Liver (tissue), 3 donors: ENCODE measurements at regions not wholly inside any gene's neighbourhood (a gene's known extent, or its start where the extent isn't known, plus 50 kb on each side); places are given as distances from the start of the nearest gene placed in this dataset.

Experiments
- GABPA ChIP-seq, 2 donors: IDR thresholded peaks in 1 of 2; conservative IDR thresholded peaks in 1 of 2; 2 replicates each; pipeline ENCODE4 v1.6.1; 2016; ENCODE audit warnings: antibody characterized with exemption in 2 of 2, mild to moderate bottlenecking in 1 of 2, moderate library complexity in 1 of 2
- HNF4G ChIP-seq: IDR thresholded peaks from 2 replicates; pipeline ENCODE4 v1.6.1; 2016; ENCODE audit warnings: antibody characterized with exemption
- JUND ChIP-seq, 2 donors: IDR thresholded peaks; 2 replicates each; pipeline ENCODE4 v1.6.1; 2016; ENCODE audit warnings: antibody characterized with exemption in 2 of 2
- RXRA ChIP-seq, 2 donors: IDR thresholded peaks; 2 replicates each; pipeline ENCODE4 v1.6.1; 2017 to 2018; ENCODE audit warnings: antibody characterized with exemption in 2 of 2, mild to moderate bottlenecking in 1 of 2
- TAF1 ChIP-seq: conservative IDR thresholded peaks from 2 replicates; pipeline ENCODE4 v1.6.1; 2016; ENCODE audit warnings: antibody characterized with exemption, mild to moderate bottlenecking
- TF ChIP-seq, protein P1 (sequence below): IDR thresholded peaks from 2 replicates; pipeline ENCODE4 v1.6.1; 2016; ENCODE audit warnings: antibody characterized with exemption
- TF ChIP-seq, protein P2 (sequence below): fragments of 150-350 bp; IDR thresholded peaks from 2 replicates; pipeline ENCODE4 v1.5.1; 2017; ENCODE audit warnings: improper control_type of control experiment, low read depth, low read length; ENCODE audit not compliant: missing input control
- TF ChIP-seq, protein P3 (sequence below): IDR thresholded peaks from 2 replicates; pipeline ENCODE4 v1.6.1; 2016; ENCODE audit warnings: antibody characterized with exemption, mild to moderate bottlenecking
- TF ChIP-seq, protein P4 (sequence below): IDR thresholded peaks from 2 replicates; pipeline ENCODE4 v1.6.1; 2016; ENCODE audit warnings: antibody characterized with exemption
- donor health status: healthy.
- donor health status: healthy.

DNA sequence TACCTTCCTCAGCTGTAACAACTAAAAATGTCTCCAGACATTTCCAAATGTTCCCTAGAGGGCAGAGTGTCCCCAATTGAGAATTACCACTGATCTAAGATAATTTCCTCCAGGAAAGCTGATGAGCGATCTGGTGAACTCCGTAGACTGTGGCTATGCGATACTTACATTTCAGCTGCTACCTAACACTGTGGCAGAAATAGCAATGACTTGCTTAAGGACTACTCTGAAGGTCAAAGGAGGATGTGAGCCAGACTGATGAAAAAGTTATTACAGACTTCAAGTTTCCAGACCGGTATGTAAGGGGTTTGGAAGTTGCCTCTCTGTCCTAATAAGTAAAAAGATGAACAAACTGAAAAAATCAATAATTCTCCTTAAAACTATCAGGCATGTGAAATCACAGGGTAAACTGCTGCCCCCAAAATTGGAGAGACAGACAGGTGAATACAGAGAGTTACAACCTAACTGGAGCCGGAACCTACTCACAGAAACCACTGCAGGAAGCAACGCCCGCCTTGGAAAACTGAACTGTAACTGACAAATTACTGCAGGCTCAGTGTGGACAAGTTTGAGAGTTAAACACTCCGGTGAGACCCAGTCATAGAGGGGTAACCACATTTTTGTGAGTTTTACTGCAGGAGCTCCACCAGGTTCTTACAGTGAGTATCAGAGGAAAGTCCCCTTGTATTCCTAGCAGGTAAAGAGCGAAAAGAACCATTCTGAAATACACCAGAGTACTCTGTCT is 60.0 kb upstream of the PARP11 start:
- TF ChIP-seq, protein P1, sequence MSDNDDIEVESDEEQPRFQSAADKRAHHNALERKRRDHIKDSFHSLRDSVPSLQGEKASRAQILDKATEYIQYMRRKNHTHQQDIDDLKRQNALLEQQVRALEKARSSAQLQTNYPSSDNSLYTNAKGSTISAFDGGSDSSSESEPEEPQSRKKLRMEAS, result no peak
- TF ChIP-seq, protein P2, sequence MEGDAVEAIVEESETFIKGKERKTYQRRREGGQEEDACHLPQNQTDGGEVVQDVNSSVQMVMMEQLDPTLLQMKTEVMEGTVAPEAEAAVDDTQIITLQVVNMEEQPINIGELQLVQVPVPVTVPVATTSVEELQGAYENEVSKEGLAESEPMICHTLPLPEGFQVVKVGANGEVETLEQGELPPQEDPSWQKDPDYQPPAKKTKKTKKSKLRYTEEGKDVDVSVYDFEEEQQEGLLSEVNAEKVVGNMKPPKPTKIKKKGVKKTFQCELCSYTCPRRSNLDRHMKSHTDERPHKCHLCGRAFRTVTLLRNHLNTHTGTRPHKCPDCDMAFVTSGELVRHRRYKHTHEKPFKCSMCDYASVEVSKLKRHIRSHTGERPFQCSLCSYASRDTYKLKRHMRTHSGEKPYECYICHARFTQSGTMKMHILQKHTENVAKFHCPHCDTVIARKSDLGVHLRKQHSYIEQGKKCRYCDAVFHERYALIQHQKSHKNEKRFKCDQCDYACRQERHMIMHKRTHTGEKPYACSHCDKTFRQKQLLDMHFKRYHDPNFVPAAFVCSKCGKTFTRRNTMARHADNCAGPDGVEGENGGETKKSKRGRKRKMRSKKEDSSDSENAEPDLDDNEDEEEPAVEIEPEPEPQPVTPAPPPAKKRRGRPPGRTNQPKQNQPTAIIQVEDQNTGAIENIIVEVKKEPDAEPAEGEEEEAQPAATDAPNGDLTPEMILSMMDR, result no peak
- TF ChIP-seq HNF4G (no peak), JUND (IDR thresholded peaks at IDR 0.05) (no peak), GABPA (IDR thresholded peaks at IDR 0.05 in 1 of 2, conservative IDR thresholded peaks at IDR 0.05 in 1 of 2) (no peak), TAF1 (no peak), RXRA (IDR thresholded peaks at IDR 0.05) (no peak)
- TF ChIP-seq, protein P3, sequence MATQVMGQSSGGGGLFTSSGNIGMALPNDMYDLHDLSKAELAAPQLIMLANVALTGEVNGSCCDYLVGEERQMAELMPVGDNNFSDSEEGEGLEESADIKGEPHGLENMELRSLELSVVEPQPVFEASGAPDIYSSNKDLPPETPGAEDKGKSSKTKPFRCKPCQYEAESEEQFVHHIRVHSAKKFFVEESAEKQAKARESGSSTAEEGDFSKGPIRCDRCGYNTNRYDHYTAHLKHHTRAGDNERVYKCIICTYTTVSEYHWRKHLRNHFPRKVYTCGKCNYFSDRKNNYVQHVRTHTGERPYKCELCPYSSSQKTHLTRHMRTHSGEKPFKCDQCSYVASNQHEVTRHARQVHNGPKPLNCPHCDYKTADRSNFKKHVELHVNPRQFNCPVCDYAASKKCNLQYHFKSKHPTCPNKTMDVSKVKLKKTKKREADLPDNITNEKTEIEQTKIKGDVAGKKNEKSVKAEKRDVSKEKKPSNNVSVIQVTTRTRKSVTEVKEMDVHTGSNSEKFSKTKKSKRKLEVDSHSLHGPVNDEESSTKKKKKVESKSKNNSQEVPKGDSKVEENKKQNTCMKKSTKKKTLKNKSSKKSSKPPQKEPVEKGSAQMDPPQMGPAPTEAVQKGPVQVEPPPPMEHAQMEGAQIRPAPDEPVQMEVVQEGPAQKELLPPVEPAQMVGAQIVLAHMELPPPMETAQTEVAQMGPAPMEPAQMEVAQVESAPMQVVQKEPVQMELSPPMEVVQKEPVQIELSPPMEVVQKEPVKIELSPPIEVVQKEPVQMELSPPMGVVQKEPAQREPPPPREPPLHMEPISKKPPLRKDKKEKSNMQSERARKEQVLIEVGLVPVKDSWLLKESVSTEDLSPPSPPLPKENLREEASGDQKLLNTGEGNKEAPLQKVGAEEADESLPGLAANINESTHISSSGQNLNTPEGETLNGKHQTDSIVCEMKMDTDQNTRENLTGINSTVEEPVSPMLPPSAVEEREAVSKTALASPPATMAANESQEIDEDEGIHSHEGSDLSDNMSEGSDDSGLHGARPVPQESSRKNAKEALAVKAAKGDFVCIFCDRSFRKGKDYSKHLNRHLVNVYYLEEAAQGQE, result no peak
- TF ChIP-seq, protein P4, sequence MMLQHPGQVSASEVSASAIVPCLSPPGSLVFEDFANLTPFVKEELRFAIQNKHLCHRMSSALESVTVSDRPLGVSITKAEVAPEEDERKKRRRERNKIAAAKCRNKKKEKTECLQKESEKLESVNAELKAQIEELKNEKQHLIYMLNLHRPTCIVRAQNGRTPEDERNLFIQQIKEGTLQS, result no peak
